GM23338 (cell line): ENCODE measurements at regions not wholly inside any gene's neighbourhood (a gene's known extent, or its start where the extent isn't known, plus 50 kb on each side); places are given as distances from the start of the nearest gene placed in this dataset.

ENCODE experiments used
- ATAC-seq: fragments of 200-7000 bp; cut with Tn5 transposase; 3 replicates; pipeline ENCODE4 v1.9.1; 2020
- DNase-seq: peaks from one replicate; pipeline ENCODE4 v3.0.0-alpha.2; 2015; ENCODE audit warnings: low spot score
- H2AFZ ChIP-seq: fragments of 200-600 bp; sonication (generic); 2 replicates; pipeline ENCODE4 v1.8.0; 2016; ENCODE audit warnings: antibody characterized with exemption, mild to moderate bottlenecking, moderate library complexity
- H3F3A ChIP-seq: fragments of 200-600 bp; sonication (generic); replicated peaks from 2 replicates; pipeline ENCODE4 v1.8.0; 2017; ENCODE audit warnings: antibody characterized with exemption, mixed run types, low read depth
- H3K27ac ChIP-seq: fragments of 200-600 bp; sonication (generic); 2 replicates; pipeline ENCODE4 v1.6.1; 2016; ENCODE audit warnings: low read depth
- H3K27me3 ChIP-seq: fragments of 200-600 bp; sonication (generic); 2 replicates; pipeline ENCODE4 v1.8.0; 2016; ENCODE audit warnings: mild to moderate bottlenecking, mixed run types, moderate library complexity; ENCODE audit not compliant: insufficient read depth
- H3K36me3 ChIP-seq: fragments of 200-600 bp; sonication (generic); 2 replicates; pipeline ENCODE4 v1.8.0; 2016; ENCODE audit warnings: mild to moderate bottlenecking; ENCODE audit not compliant: insufficient read depth
- H3K4me1 ChIP-seq: fragments of 200-600 bp; sonication (generic); 2 replicates; pipeline ENCODE4 v1.8.0; 2016; ENCODE audit warnings: mild to moderate bottlenecking, moderate library complexity; ENCODE audit not compliant: insufficient read depth
- H3K4me2 ChIP-seq: fragments of 200-600 bp; sonication (generic); 2 replicates; pipeline ENCODE4 v1.7.1; 2017; ENCODE audit warnings: mixed run types
- H3K4me3 ChIP-seq: fragments of 200-600 bp; sonication (generic); 2 replicates; pipeline ENCODE4 v1.6.1; 2016; ENCODE audit warnings: mixed run types
- H3K79me2 ChIP-seq: fragments of 200-600 bp; sonication (generic); replicated peaks from 2 replicates; pipeline ENCODE4 v1.8.0; 2017; ENCODE audit warnings: mild to moderate bottlenecking; ENCODE audit not compliant: insufficient read depth
- H3K9me2 ChIP-seq: fragments of 200-600 bp; sonication (generic); 2 replicates; pipeline ENCODE4 v1.8.0; 2017; ENCODE audit not compliant: insufficient read depth
- H4K20me1 ChIP-seq: fragments of 200-600 bp; sonication (generic); replicated peaks from 2 replicates; pipeline ENCODE4 v1.8.0; 2017; ENCODE audit warnings: mild to moderate bottlenecking; ENCODE audit not compliant: insufficient read depth
- H3K27ac Mint-ChIP-seq: 2 replicates; pipeline ENCODE4 v1.8.0; 2020; ENCODE audit warnings: inconsistent platforms, mild to moderate bottlenecking, moderate library complexity, mixed read lengths
- H3K27me3 Mint-ChIP-seq: 3 replicates; pipeline ENCODE4 v1.8.0; 2022; ENCODE audit warnings: low read depth, mild to moderate bottlenecking, moderate library complexity, mixed read lengths, inconsistent platforms; ENCODE audit not compliant: insufficient read depth, poor library complexity
- H3K36me3 Mint-ChIP-seq: 3 replicates; pipeline ENCODE4 v1.8.0; 2021; ENCODE audit warnings: low read depth, mild to moderate bottlenecking, inconsistent platforms, moderate library complexity, mixed read lengths
- H3K4me1 Mint-ChIP-seq: 3 replicates; pipeline ENCODE4 v1.8.0; 2020; ENCODE audit warnings: mild to moderate bottlenecking, inconsistent platforms, mixed read lengths
- H3K4me3 Mint-ChIP-seq: 3 replicates; pipeline ENCODE4 v1.8.0; 2021; ENCODE audit warnings: moderate library complexity, mild to moderate bottlenecking, inconsistent platforms, mixed read lengths
- H3K9me3 Mint-ChIP-seq: 3 replicates; pipeline ENCODE4 v1.8.0; 2020; ENCODE audit warnings: moderate library complexity, mild to moderate bottlenecking, inconsistent platforms, mixed read lengths
- CREB1 ChIP-seq: fragments of 250-450 bp; sonication (Bioruptor Pico); IDR thresholded peaks from 2 replicates; pipeline ENCODE4 v1.5.0; 2020; ENCODE audit warnings: low read depth, mild to moderate bottlenecking, moderate library complexity
- EZH2 ChIP-seq: fragments of 200-600 bp; sonication (generic); IDR thresholded peaks from one replicate; pipeline ENCODE4 v1.8.0; 2017; ENCODE audit warnings: antibody characterized with exemption, mild to moderate bottlenecking, low read depth; ENCODE audit not compliant: unreplicated experiment
- EZH2phosphoT487 ChIP-seq: fragments of 200-600 bp; sonication (generic); IDR thresholded peaks from one replicate; pipeline ENCODE4 v1.8.1; 2018; ENCODE audit warnings: antibody characterized with exemption; ENCODE audit not compliant: unreplicated experiment
- JUNB ChIP-seq: IDR thresholded peaks from one replicate; pipeline ENCODE4 v1.6.1; 2016; ENCODE audit warnings: antibody characterized with exemption; ENCODE audit not compliant: unreplicated experiment
- NANOG ChIP-seq: IDR thresholded peaks from 2 replicates; pipeline ENCODE4 v1.6.1; 2016; ENCODE audit warnings: antibody characterized with exemption, borderline replicate concordance
- POLR2AphosphoS5 ChIP-seq: IDR thresholded peaks from 2 replicates; pipeline ENCODE4 v1.6.1; 2016; ENCODE audit warnings: antibody characterized with exemption, low read depth
- STAT1 ChIP-seq: IDR thresholded peaks from one replicate; pipeline ENCODE4 v1.6.1; 2016; ENCODE audit warnings: antibody characterized with exemption; ENCODE audit not compliant: unreplicated experiment
- ZNF114 ChIP-seq: fragments of 250-450 bp; sonication (Bioruptor Pico); IDR thresholded peaks from 2 replicates; pipeline ENCODE4 v1.5.0; 2020; ENCODE audit warnings: mild to moderate bottlenecking, moderate library complexity
- ZNF331 ChIP-seq: fragments of 250-450 bp; sonication (Bioruptor Pico); IDR thresholded peaks from 2 replicates; pipeline ENCODE4 v1.5.0; 2020; ENCODE audit warnings: low read depth, mild to moderate bottlenecking, moderate library complexity
- ZNF462 ChIP-seq: fragments of 250-450 bp; sonication (Bioruptor Pico); IDR thresholded peaks from 2 replicates; pipeline ENCODE4 v1.5.0; 2020; ENCODE audit warnings: mild to moderate bottlenecking, moderate library complexity

- H3K9me3 Mint-ChIP-seq = no peaks in the 10 kb centered on the region; the same call in 2 of the 3 replicates
- H3K4me1 ChIP-seq = peaks cover 11% of the 10 kb centered on the region
- no peak for ATAC-seq
- peak overlapping the region; percentile 61 for H2AFZ ChIP-seq
- H3K36me3 Mint-ChIP-seq = no peaks in the 10 kb centered on the region; the same call in 2 of the 3 replicates
- H3K4me1 Mint-ChIP-seq = peaks cover 20% of the 10 kb centered on the region; the same call in 2 of the 3 replicates
- no peaks in the 10 kb centered on the region for H3K27me3 Mint-ChIP-seq
- H3K4me3 ChIP-seq = no peak overlapping the region
- DNase-seq = no peak
- no peaks in the 10 kb centered on the region for H4K20me1 ChIP-seq
- H3F3A ChIP-seq = no peaks in the 10 kb centered on the region
- H3K9me2 ChIP-seq = peaks cover 5% of the 10 kb centered on the region; the same call in 1 of the 2 replicates
- H3K4me2 ChIP-seq = no peak overlapping the region
- TF ChIP-seq STAT1 = no peak
- TF ChIP-seq EZH2 = no peak
- TF ChIP-seq JUNB = no peak
- TF ChIP-seq ZNF114 = no peak
- TF ChIP-seq NANOG = no peak
- no peak for TF ChIP-seq ZNF331 (CRISPR knock-in tag)
- no peak for TF ChIP-seq CREB1 (CRISPR knock-in tag)
- no peak for TF ChIP-seq EZH2phosphoT487
- no peak for TF ChIP-seq POLR2AphosphoS5
- no peak for TF ChIP-seq ZNF462
- H3K27ac ChIP-seq = no peak overlapping the region
- no peaks in the 10 kb centered on the region for H3K79me2 ChIP-seq
- no peaks in the 10 kb centered on the region; the same call in 1 of the 2 replicates for H3K36me3 ChIP-seq
- H3K27ac Mint-ChIP-seq = no peak overlapping the region
- no peaks in the 10 kb centered on the region for H3K27me3 ChIP-seq
- no peak overlapping the region for H3K4me3 Mint-ChIP-seq
Measured at GRCh38 chr2:215770668-215771067, 242.7 kb downstream of the MREG start.
